Midbrain (tissue), 1 donor: ENCODE measurements at regions not wholly inside any gene's neighbourhood (a gene's known extent, or its start where the extent isn't known, plus 50 kb on each side); places are given as distances from the start of the nearest gene placed in this dataset.
"Not testable (repeated sequence)": the region's sequence is repeated elsewhere in the genome, so short reads cannot be mapped to it uniquely, and the experiment has no call there.

Source experiments
- DNase-seq: peaks from one replicate; lab custom pipeline; 2025; lab: John Stamatoyannopoulos, UW

DNA sequence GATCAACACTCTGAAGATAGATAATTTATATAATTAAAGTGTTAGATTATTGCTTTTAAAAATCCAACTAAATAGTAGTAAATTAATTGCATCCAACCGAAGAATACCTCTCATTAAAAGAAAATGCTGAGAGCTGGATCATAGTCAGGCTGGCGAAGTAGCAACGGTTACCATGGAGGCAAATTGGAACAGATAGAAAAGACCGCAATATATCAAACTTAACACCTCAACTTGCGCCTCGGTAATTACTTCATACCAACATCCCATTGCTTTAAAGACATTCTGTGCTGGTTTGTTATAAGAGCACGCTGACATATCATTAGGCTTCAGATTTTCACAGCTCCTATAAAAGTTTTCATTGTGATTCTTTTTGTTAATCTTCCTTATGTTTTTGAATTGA lies 183.8 kb upstream of the ZC3H15 start:
- DNase-seq, result no peak

GRCh38 chr2:186303091-186303490 lies 183.0 kb upstream of the ZC3H15 start:
- no peak for DNase-seq

DNA sequence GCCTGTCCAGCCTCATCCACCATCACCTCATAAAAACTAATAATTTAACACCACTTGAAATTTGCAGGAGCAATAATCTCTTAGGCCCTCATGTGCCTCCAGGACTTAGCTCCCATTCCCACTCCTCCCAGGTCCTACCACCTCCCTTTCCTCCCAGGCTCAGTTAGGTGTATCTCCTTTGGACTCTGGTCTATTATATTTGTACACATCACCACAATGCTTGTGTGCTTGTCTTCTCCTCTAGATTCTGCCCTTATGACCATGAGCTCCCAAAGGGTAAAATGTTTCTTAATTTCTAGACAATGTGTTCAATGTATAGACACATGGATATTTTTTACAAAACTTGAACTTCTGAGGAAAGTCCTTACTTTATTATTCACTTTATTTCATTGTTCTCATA lies 182.0 kb upstream of the ZC3H15 start:
- DNase-seq, result no peak

DNA sequence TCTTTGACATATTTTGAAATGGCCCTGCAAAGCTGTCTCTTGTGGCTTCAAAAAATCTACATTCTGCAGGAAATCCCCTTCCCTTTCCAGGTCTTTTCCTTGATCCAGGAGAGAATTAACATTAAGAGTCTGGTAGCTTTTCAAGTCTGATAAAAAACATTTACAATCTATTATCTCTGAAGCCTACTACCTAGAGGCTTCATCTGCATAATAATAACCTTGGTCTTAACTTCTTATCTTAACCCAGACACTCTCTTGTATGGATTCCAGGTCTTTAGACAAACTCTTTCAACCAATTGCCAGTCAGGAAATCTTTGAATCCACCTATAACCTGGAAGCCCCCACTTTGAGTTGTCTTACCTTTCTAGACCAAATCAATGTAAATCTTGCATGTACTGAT lies 179.3 kb upstream of the ZC3H15 start:
- no peak for DNase-seq

GRCh38 chr2:186307871-186308270 lies 178.2 kb upstream of the ZC3H15 start:
- no peak for DNase-seq

DNA sequence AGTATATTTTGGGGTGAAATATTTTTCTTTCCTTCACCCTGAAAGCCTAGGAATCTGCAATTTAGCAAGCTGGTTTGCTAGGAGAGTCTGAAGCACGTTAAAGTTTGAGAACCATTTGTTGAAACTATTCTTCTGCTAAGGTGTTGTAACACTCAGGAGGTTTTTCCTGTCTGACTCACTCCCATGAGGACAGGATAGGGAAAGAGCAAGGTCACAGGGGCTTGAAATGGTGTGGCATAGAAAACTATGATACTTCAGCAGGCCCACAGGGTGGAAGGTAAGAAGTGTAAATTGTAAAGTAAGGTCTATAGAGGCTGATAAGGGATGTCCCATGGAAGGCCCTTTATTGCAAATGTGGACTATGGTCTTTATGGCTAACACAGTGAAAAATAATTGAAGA lies 177.7 kb upstream of the ZC3H15 start:
- DNase-seq, result no peak

- no peak for DNase-seq
Observed at GRCh38 chr2:186309901-186310300, 176.2 kb upstream of the ZC3H15 start.

GRCh38 chr2:186319105-186319504 lies 167.0 kb upstream of the ZC3H15 start:
- DNase-seq, result no peak

DNA sequence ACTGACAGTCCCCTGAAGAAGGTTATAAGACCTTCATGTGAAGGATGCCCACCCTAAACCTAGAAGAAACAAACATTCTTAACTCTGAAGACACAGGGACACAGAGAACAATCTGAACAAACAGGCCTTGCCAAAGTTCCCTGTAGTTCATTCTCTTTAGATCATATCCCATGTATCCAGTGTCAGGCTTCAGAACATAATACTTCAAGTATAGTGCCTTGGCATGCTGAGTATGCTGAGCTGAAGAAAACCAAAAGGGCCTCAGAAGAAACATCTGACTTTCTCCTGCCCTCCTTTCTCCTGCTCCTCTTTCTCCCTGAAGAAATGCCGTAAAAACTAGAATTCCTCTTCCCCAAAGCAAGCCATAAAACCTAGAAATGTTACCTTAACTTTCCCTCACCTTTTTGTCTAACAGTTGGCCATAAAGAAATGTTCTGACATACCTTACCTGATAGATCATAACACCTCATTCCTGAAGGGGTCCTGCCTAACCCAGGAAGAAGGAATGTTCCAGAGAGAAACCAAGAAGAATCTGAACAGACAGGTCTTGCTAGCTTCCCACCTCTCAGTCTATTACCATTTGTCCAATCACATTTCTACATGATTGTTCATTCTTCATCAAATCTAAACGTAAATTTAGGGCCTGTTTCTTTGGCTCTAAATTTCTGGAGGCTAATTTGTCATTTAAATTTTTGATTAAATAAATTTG lies 160.1 kb upstream of the ZC3H15 start:
- DNase-seq, result no peak

- DNase-seq, result no peak
Observed at GRCh38 chr2:186327251-186327868, 158.7 kb upstream of the ZC3H15 start.

DNA sequence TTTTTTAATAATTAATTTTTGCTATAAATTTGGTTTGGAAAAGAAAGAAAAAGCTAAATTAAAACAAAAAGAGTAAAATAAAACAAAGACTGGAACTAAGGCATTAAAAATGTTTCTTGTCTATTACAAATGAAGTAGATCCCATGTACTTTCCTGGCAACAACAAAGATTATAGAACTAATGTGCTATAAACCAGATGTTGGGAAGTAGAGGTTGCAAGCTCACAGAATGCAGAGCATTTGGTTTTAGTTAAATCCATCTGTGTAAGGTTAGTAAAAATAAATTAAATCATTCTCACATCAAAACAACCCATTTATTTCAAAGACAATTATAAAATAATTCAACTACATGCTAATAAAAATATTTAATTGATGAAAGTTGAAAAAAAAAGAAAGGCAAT lies 157.2 kb upstream of the ZC3H15 start:
- no peak for DNase-seq

DNA sequence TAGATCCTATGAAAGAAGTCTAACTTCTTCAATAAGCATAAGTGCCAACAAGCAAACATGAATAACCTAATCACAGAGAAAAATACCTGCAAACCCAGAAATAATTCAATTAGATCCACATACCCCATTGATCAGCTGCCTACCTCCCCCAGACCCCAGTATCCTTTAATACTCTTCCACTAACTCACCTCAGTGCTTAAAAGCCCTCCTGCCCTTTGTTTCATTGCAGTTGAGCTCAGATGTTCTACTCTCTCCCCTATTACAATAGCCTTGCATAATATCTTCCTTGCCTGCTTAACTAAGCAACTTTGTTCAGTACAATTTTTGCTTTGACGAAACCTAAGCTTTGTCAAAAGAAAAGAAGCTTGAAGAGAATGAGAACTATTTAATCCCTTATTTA lies 156.0 kb upstream of the ZC3H15 start:
- DNase-seq, result no peak

DNA sequence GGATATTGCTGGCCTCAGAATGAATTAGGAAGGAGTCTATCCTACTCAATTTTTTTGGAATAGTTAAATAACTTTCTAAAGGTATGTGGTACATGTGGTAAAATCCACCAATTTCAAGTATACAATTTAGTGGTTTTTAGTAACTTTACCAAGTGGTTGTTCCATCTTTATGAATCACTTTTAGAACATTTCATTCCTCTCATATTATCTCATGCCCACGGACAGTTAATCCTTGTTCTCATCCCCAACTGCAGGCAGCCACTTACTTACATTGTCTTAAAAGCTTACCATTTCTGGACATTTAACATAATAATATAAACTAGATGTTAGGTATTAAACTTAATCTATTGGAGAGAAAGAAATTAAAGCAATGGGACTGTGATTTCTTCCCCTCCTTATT lies 146.3 kb upstream of the ZC3H15 start:
- DNase-seq, result no peak

GRCh38 chr2:186342029-186342428 lies 144.0 kb upstream of the ZC3H15 start:
- DNase-seq, result no peak

DNA sequence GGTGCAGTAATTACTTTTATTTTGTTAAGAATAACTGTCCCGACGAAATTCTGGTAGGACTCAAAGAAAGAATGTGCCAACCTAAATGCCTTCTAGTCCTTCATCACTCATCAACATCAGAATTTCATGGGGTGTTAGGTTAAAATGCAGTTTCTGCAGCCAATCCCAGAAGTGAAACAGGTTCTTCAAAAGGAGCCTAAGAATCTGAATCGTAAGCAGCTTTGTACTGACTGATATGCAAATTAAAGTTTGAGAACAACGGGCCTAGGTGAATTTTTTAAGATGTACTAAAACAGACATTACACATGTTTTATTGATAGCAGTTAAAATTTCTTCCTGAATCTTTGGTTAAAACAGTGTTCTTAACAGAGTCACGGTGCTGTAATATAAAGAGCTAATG lies 140.3 kb upstream of the ZC3H15 start:
- no peak for DNase-seq

DNA sequence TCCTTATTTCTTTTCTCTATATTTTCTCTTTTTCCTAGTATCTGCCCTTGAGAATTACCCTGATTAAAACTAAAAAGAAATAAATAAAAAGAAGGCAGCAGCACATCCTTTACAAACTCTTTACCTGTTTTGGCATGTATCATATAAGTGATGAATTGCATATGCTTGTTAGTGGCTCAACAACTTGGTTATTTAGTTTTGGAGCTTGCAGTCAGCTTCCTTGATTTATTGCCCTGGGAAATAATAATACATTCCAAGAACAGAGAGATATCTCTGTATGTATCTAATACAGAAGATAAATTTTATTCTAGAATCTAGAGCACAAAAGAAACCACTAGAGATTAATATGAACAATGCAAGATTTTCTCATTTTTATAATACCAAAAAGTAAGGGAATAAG lies 139.8 kb upstream of the ZC3H15 start:
- no peak for DNase-seq

DNA sequence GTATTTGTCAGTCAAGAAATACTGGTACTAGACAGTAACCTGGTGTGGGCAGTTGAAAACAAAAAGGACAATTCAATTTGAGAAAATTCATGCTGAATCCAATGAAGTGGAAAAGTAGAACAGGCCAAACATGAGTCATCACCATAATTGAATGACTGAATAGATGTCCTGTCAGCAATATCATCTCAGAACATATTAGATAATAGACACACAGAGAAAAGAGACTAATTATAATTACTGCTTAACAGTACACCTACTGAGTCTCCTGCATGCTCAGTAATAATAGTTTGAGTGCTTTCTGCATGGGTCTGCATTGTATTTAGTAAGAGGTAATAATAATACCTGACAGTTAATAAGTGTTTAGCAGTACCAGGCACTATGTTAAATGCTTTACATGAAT lies 138.6 kb upstream of the ZC3H15 start:
- no peak for DNase-seq

GRCh38 chr2:186348200-186348599 lies 137.9 kb upstream of the ZC3H15 start:
- no peak for DNase-seq

DNA sequence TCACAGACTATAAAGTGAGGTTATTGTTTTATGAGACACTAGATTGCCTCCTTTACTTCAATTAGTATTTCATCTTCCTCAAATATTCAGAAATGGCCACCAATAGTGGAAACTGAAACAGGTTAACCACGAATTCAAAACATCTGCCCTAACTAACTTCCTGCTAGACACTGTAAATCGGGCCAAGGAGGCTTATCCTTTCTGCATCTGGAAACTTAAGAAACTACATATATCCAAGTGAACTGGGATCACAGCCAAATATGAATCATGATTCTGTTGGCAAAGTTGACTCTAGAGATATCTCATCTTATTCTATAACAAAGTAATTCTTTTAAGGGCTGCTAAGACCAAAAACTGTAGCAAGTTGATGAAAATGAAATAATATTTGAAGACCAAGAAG lies 136.6 kb upstream of the ZC3H15 start:
- no peak for DNase-seq

GRCh38 chr2:186354160-186354559 lies 131.9 kb upstream of the ZC3H15 start:
- not testable (repeated sequence) for DNase-seq

DNA sequence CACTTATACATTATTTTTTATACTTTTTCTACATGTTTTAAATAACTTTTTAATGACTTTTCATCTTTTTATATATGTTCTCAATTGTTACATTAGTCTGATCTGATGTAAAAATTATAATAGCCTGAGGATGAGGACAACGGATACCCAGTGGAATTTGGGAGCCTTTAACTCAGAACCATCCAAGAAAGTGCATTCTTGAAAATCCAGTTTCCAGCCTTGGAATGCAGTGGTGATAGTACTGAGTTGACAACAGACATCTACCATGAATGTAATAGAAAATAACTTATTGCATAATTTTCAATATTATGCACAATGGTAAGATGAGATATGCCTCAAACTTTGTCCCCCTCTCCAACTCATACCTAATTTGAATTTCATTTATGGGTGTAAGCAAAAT lies 120.7 kb upstream of the ZC3H15 start:
- DNase-seq, result no peak

- DNase-seq, result no peak
Observed at GRCh38 chr2:186379052-186379451, 107.0 kb upstream of the ZC3H15 start.

GRCh38 chr2:186380805-186381204 lies 105.3 kb upstream of the ZC3H15 start:
- DNase-seq, result no peak

DNA sequence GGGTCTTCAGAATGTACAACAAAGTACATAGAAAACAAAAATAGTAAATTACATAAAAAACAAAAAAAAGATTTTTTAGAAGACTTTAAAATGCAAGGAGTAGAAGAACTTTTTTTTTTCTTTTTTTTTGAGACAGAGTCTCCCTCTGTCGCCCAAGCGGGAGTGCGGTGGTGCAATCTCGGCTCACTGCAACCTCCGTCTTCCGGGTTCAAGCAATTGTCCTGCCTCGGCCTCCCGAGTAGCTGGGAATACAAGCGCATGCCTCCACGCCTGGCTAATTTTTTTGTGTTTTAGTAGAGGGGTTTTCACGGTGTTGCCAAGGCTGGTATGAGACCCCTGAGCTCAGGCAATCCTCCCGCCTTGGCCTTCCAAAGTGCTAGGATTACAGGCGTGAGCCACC lies 104.5 kb upstream of the ZC3H15 start:
- DNase-seq, result no peak
